GM23248 (cell line): ENCODE measurements at regions not wholly inside any gene's neighbourhood (a gene's known extent, or its start where the extent isn't known, plus 50 kb on each side); places are given as distances from the start of the nearest gene placed in this dataset.

Experiments used
- EZH2 ChIP-seq: fragments of 200-600 bp; sonication (generic); IDR thresholded peaks from 2 replicates; pipeline ENCODE4 v1.6.1; 2018; ENCODE audit warnings: antibody characterized with exemption, mild to moderate bottlenecking; ENCODE audit not compliant: insufficient read depth, poor library complexity, severe bottlenecking
- EZH2phosphoT487 ChIP-seq: fragments of 200-600 bp; sonication (generic); IDR thresholded peaks from 2 replicates; pipeline ENCODE4 v1.6.1; 2018; ENCODE audit warnings: antibody characterized with exemption, moderate library complexity, mild to moderate bottlenecking, low read depth; ENCODE audit not compliant: insufficient read depth

DNA sequence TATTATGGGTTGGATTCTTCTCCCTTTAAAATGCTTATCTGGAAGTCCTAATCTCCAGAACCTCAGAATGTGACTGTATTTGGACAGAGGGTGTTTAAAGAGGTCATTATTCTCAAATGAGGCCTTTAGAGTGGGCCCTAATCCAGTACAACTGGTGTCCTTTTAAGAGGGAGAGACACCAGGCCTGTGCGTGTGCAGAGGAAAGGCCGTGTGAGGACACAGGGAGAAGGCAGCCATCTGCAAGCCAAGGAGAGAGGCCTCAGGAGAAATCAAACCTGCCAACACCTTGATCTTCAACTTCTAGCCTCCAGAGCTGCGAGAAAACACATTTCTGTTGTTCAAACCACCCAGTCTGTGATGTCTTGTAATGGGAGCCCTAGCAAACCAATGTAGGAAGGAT, 235.4 kb upstream of the MYO3A start:
- TF ChIP-seq EZH2phosphoT487 = no peak
- no peak for TF ChIP-seq EZH2
